ENCODE measurements at regions not wholly inside any gene's neighbourhood (a gene's known extent, or its start where the extent isn't known, plus 50 kb on each side); places are given as distances from the start of the nearest gene placed in this dataset.

DNA sequence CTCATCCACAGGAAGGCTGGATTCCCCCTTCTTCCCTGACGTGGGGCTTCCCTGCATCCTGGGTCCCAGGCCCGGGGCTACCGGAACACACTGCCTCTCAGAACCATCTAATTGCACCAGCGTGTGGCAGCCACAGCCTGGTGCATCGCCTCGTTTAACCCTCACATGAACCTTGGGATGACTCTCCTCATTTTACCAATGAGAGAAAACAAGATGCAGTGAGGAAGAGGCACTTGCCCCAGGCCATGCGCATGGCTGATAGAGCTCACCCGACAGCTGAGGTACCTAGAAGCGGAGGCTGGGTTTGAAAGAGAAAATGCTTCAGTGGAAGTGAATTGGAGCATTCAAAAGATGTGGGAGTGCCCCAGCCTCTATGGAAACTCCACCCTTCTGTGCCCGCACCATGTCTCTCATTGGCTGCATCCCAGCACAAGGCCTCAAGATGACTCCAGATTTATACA lies 162.3 kb downstream of the KATNIP start:
- TF ChIP-seq, protein P1, sequence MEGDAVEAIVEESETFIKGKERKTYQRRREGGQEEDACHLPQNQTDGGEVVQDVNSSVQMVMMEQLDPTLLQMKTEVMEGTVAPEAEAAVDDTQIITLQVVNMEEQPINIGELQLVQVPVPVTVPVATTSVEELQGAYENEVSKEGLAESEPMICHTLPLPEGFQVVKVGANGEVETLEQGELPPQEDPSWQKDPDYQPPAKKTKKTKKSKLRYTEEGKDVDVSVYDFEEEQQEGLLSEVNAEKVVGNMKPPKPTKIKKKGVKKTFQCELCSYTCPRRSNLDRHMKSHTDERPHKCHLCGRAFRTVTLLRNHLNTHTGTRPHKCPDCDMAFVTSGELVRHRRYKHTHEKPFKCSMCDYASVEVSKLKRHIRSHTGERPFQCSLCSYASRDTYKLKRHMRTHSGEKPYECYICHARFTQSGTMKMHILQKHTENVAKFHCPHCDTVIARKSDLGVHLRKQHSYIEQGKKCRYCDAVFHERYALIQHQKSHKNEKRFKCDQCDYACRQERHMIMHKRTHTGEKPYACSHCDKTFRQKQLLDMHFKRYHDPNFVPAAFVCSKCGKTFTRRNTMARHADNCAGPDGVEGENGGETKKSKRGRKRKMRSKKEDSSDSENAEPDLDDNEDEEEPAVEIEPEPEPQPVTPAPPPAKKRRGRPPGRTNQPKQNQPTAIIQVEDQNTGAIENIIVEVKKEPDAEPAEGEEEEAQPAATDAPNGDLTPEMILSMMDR (IDR thresholded peaks at IDR 0.05; ENCODE audit: control extremely low read depth, extremely low read depth, low read depth, missing control alignments): no peak
- no peak for DNase-seq (ENCODE audit: extremely low spot score)
- ChIA-PET POLR2A (no interaction called here), CTCF (interaction anchor here (0.9 kb wide), 1 partner anchor 21 kb away, joined by 4 read pairs; no protein-coding TSS in a partner anchor)

- POLR2A ChIA-PET: no interaction called here
- DNase-seq (ENCODE audit: extremely low spot score): no peak
- CTCF ChIA-PET: interaction anchor here (1.7 kb wide), 1 partner anchor 10 kb away, joined by 4 read pairs; no protein-coding TSS in a partner anchor
- TF ChIP-seq, protein P1 (IDR thresholded peaks at IDR 0.05; ENCODE audit: control extremely low read depth, extremely low read depth, low read depth, missing control alignments): no peak
Measured at GRCh38 chr16:27717726-27718125, 167.8 kb downstream of the KATNIP start.

DNA sequence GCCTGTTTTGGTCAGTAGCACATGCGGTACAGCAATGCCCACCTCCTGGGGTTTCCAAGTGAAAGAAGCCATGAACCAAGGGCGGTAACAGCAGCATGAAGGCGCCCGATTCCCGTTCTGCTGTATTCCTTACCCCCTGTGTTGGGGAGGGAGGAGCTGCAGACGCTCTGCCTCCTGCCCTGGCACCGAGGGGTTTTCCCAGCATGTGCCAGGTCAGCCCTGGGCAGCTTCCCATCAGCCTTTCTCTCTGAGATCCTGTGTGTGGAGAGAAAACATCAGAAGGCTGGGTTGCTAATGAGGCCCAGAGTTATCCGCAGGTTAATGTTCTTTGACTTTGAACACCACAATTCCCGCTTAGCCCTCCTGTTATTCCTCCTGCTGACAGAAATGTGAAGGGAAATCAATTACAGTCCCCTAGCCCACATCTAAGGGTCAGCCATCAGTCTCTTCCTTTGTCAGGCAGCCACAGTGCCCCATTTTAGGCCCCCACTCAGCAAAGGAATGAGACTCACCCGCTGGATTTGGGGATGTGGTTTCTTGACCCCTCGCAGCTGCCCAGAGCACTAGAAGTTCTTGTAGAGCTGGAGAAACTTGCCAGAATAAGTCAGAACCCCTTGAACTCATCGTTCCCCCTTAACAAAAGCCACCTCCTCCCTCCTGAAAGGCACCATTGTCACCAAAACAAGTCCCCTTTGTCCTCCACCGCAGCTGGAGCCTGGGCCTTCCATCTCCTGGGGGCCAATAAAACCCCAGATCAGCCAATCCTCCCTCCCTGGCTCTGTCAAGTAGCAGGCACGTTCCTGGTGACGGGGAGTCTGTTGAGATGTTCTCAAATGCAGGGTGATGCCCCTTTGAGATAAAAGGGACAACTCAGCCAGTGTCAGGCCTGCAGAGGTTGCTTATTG lies 168.5 kb downstream of the KATNIP start:
- CTCF ChIA-PET: interaction anchor here (1.7 kb wide), 1 partner anchor 10 kb away, joined by 4 read pairs; no protein-coding TSS in a partner anchor
- TF ChIP-seq, protein P1 (IDR thresholded peaks at IDR 0.05; ENCODE audit: control extremely low read depth, extremely low read depth, low read depth, missing control alignments): no peak
- POLR2A ChIA-PET: no interaction called here
- no peak for DNase-seq (ENCODE audit: extremely low spot score)

DNA sequence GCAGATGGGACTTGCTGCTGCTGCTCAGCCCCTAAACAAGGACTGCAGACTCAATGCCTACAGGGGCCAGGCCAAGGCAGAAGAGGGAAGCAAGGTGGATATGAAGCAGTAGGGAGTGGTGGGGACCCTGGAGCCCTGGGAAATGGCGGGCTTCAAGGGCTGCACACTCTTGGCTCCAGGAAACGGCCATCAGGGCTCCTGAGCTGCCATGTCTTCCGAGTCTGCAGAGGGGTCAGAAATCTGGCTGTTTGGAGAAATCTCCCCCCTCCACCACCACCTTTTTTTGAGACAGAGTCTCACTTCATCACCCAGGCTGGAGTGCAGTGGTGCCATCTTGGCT lies 169.1 kb downstream of the KATNIP start:
- ChIA-PET CTCF (interaction anchor here (1.9 kb wide), 1 partner anchor 79 kb away, joined by 5 read pairs; no protein-coding TSS in a partner anchor), POLR2A (no interaction called here)
- TF ChIP-seq, protein P1 (IDR thresholded peaks at IDR 0.05; ENCODE audit: control extremely low read depth, extremely low read depth, low read depth, missing control alignments): no peak
- DNase-seq (ENCODE audit: extremely low spot score): no peak

- ChIA-PET CTCF (interaction anchor here (1.9 kb wide), 1 partner anchor 81 kb away, joined by 5 read pairs; no protein-coding TSS in a partner anchor), POLR2A (no interaction called here)
- TF ChIP-seq, protein P1 (IDR thresholded peaks at IDR 0.05; ENCODE audit: control extremely low read depth, extremely low read depth, low read depth, missing control alignments): no peak
- no peak for DNase-seq (ENCODE audit: extremely low spot score)
Measured at GRCh38 chr16:27720731-27721530, 171.0 kb downstream of the KATNIP start.

GRCh38 chr16:27721531-27722181 lies 171.7 kb downstream of the KATNIP start:
- ChIA-PET POLR2A (no interaction called here), CTCF (no interaction called here)
- no peak for DNase-seq (ENCODE audit: extremely low spot score)
- TF ChIP-seq, protein P1 (IDR thresholded peaks at IDR 0.05; ENCODE audit: control extremely low read depth, extremely low read depth, low read depth, missing control alignments): no peak
